ENCODE measurements at regions not wholly inside any gene's neighbourhood (a gene's known extent, or its start where the extent isn't known, plus 50 kb on each side); places are given as distances from the start of the nearest gene placed in this dataset.

DNA sequence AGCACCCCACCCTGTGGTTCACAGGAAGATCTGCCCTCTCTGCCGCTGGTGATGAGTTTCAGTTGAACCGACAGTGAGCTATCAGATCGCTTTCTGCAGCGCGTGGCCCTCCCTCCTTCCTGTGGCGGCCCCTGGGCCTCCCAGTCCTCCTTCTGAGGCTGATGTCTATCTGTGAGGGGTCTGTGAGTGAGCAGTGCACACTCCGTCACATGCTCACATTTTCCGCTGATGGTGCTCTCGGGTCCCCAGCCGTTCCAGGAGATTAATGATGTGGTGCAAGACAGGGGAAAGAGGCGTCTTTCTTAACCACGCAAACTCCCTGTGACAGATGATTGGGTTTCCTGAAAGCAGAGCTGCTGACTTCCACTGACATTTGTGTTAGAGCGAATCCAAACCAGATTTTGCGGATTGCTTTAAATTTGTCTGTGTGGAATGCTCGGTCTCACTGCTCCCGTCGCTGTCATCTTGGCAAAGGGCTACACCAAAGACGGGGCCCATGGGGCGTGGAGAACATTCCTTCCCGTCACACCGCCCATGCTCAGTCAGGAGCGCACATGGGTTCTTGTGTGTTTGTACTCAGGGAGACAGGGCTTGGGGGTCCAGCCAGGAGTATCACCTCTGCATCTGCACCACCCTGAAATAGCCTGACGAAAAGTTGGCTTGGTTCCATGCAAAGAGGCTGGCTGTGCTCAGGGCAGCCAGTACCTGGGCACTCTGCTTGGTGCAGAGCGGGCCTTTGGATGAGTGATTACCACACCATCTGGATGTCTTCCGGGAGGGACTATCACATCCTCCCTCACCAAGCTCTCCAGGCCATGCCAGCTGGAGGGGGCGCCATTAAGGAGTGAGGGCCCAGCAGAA, 154.7 kb upstream of the HS6ST1 start:
- Histone ChIP-seq H3K27ac (ENCODE audit: low read depth in 2 of 2, low read length in 1 of 2) (no peak overlapping the region), H4K20me1 (ENCODE audit: insufficient read depth) (no peaks in the 10 kb centered on the region), H3K4me2 (no peak overlapping the region), H3K36me3 (replicated peaks in 1 of 2; ENCODE audit: control insufficient read depth in 1 of 2, insufficient read depth in 2 of 2, low read length in 1 of 2) (no peaks in the 10 kb centered on the region), H3K4me3 (ENCODE audit: low read depth in 2 of 2, low read length in 1 of 2) (no peak overlapping the region), H3F3A (replicated peaks; ENCODE audit: insufficient read depth) (no peaks in the 10 kb centered on the region), H3K4me1 (ENCODE audit: control insufficient read depth in 1 of 2, insufficient read depth in 2 of 2, low read depth in 1 of 2, low read length in 1 of 2) (peaks cover 0 to 7% of the 10 kb centered on the region in 2 experiments; a peak in 1 of 4 replicates), H3K9me3 (no peaks in the 10 kb centered on the region), H2AFZ (ENCODE audit: low read depth) (no peak overlapping the region), H3K79me2 (ENCODE audit: insufficient read depth) (no peaks in the 10 kb centered on the region), H3K9me2 (no peaks in the 10 kb centered on the region), H3K9ac (no peak overlapping the region), H3K27me3 (ENCODE audit: insufficient read depth) (no peaks in the 10 kb centered on the region)
- CTCF ChIA-PET = no interaction called here
- POLR2A ChIA-PET = no interaction called here
- DNase-seq = no peak
- TF ChIP-seq TCF12 (IDR thresholded peaks at IDR 0.05) (no peak), CHD2 (IDR thresholded peaks at IDR 0.05; ENCODE audit: low read length, partially characterized antibody) (no peak), EP300 (IDR thresholded peaks at IDR 0.05; ENCODE audit: borderline replicate concordance in 1 of 2, low read depth in 1 of 2, low read length in 1 of 2) (no peak), FOSL2 (IDR thresholded peaks at IDR 0.05; ENCODE audit: borderline replicate concordance, low read depth) (no peak)
- TF ChIP-seq, protein P1, sequence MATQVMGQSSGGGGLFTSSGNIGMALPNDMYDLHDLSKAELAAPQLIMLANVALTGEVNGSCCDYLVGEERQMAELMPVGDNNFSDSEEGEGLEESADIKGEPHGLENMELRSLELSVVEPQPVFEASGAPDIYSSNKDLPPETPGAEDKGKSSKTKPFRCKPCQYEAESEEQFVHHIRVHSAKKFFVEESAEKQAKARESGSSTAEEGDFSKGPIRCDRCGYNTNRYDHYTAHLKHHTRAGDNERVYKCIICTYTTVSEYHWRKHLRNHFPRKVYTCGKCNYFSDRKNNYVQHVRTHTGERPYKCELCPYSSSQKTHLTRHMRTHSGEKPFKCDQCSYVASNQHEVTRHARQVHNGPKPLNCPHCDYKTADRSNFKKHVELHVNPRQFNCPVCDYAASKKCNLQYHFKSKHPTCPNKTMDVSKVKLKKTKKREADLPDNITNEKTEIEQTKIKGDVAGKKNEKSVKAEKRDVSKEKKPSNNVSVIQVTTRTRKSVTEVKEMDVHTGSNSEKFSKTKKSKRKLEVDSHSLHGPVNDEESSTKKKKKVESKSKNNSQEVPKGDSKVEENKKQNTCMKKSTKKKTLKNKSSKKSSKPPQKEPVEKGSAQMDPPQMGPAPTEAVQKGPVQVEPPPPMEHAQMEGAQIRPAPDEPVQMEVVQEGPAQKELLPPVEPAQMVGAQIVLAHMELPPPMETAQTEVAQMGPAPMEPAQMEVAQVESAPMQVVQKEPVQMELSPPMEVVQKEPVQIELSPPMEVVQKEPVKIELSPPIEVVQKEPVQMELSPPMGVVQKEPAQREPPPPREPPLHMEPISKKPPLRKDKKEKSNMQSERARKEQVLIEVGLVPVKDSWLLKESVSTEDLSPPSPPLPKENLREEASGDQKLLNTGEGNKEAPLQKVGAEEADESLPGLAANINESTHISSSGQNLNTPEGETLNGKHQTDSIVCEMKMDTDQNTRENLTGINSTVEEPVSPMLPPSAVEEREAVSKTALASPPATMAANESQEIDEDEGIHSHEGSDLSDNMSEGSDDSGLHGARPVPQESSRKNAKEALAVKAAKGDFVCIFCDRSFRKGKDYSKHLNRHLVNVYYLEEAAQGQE (IDR thresholded peaks at IDR 0.05; ENCODE audit: low read depth, low read length) = no peak
- TF ChIP-seq, protein P2, sequence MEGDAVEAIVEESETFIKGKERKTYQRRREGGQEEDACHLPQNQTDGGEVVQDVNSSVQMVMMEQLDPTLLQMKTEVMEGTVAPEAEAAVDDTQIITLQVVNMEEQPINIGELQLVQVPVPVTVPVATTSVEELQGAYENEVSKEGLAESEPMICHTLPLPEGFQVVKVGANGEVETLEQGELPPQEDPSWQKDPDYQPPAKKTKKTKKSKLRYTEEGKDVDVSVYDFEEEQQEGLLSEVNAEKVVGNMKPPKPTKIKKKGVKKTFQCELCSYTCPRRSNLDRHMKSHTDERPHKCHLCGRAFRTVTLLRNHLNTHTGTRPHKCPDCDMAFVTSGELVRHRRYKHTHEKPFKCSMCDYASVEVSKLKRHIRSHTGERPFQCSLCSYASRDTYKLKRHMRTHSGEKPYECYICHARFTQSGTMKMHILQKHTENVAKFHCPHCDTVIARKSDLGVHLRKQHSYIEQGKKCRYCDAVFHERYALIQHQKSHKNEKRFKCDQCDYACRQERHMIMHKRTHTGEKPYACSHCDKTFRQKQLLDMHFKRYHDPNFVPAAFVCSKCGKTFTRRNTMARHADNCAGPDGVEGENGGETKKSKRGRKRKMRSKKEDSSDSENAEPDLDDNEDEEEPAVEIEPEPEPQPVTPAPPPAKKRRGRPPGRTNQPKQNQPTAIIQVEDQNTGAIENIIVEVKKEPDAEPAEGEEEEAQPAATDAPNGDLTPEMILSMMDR (IDR thresholded peaks at IDR 0.05) = no peak
- TF ChIP-seq, protein P3, sequence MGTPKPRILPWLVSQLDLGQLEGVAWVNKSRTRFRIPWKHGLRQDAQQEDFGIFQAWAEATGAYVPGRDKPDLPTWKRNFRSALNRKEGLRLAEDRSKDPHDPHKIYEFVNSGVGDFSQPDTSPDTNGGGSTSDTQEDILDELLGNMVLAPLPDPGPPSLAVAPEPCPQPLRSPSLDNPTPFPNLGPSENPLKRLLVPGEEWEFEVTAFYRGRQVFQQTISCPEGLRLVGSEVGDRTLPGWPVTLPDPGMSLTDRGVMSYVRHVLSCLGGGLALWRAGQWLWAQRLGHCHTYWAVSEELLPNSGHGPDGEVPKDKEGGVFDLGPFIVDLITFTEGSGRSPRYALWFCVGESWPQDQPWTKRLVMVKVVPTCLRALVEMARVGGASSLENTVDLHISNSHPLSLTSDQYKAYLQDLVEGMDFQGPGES (IDR thresholded peaks at IDR 0.05; ENCODE audit: low read depth, low read length) = no peak
- WGBS (ENCODE audit: low lambda C conversion rate) = 66% methylated on average over 24 of the region's 26 CpGs

All from SK-N-SH (cell line).